Ishikawa (cell line): ENCODE measurements at regions not wholly inside any gene's neighbourhood (a gene's known extent, or its start where the extent isn't known, plus 50 kb on each side); places are given as distances from the start of the nearest gene placed in this dataset.

Experiments
- CEBPB ChIP-seq: IDR thresholded peaks from 2 replicates; pipeline ENCODE4 v1.6.1; 2012
- CREB1 ChIP-seq: IDR thresholded peaks from 2 replicates; pipeline ENCODE4 v1.6.1; 2012; ENCODE audit warnings: low read depth
- EGR1 ChIP-seq: IDR thresholded peaks from 2 replicates; pipeline ENCODE4 v1.6.1; 2012
- EP300 ChIP-seq: IDR thresholded peaks from 2 replicates; pipeline ENCODE4 v1.6.1; 2012; ENCODE audit warnings: borderline replicate concordance
- FOXM1 ChIP-seq: IDR thresholded peaks from 2 replicates; pipeline ENCODE4 v1.6.1; 2012; ENCODE audit warnings: low read depth, borderline replicate concordance
- MAX ChIP-seq: IDR thresholded peaks from 2 replicates; pipeline ENCODE4 v1.6.1; 2012
- NFIC ChIP-seq: IDR thresholded peaks from 2 replicates; pipeline ENCODE4 v1.6.1; 2012
- RAD21 ChIP-seq: IDR thresholded peaks from 2 replicates; pipeline ENCODE4 v1.6.1; 2012; ENCODE audit warnings: low read depth
- REST ChIP-seq: IDR thresholded peaks from 2 replicates; pipeline ENCODE4 v1.6.1; 2012; ENCODE audit warnings: low read depth, mild to moderate bottlenecking
- TAF1 ChIP-seq: IDR thresholded peaks from 2 replicates; pipeline ENCODE4 v1.6.1; 2012; ENCODE audit warnings: low read depth, mild to moderate bottlenecking
- TCF12 ChIP-seq: IDR thresholded peaks from 2 replicates; pipeline ENCODE4 v1.6.1; 2012; ENCODE audit warnings: low read depth
- TEAD4 ChIP-seq: IDR thresholded peaks from 2 replicates; pipeline ENCODE4 v1.6.1; 2012
- USF1 ChIP-seq: IDR thresholded peaks from 2 replicates; pipeline ENCODE4 v1.6.1; 2012
- YY1 ChIP-seq: IDR thresholded peaks from 2 replicates; pipeline ENCODE4 v1.6.1; 2012; ENCODE audit warnings: low read depth
- ZBTB7A ChIP-seq: IDR thresholded peaks from 2 replicates; pipeline ENCODE4 v1.6.1; 2012; ENCODE audit warnings: low read depth

GRCh38 chr13:73317140-73317539 is 258.3 kb downstream of the KLF5 start:
- no peak for TF ChIP-seq MAX
- TF ChIP-seq YY1: no peak
- no peak for TF ChIP-seq EGR1
- no peak for TF ChIP-seq EP300
- TF ChIP-seq REST: no peak
- no peak for TF ChIP-seq FOXM1
- TF ChIP-seq TAF1: no peak
- TF ChIP-seq CEBPB: no peak
- TF ChIP-seq USF1: no peak
- no peak for TF ChIP-seq TCF12
- no peak for TF ChIP-seq TEAD4
- TF ChIP-seq ZBTB7A: no peak
- TF ChIP-seq CREB1: no peak
- TF ChIP-seq NFIC: no peak
- no peak for TF ChIP-seq RAD21

GRCh38 chr13:73310366-73310765 is 251.6 kb downstream of the KLF5 start:
- TF ChIP-seq CREB1 (no peak), TCF12 (no peak), ZBTB7A (no peak), TEAD4 (no peak), YY1 (no peak)

- TF ChIP-seq TCF12 (no peak), TAF1 (no peak), CREB1 (no peak), USF1 (no peak), EP300 (no peak), CEBPB (no peak), NFIC (no peak), REST (no peak), TEAD4 (no peak), MAX (no peak), FOXM1 (no peak), EGR1 (no peak), YY1 (no peak), RAD21 (no peak)
Observed at GRCh38 chr13:73307481-73307880, 248.7 kb downstream of the KLF5 start.

- TF ChIP-seq ZBTB7A: no peak
- no peak for TF ChIP-seq REST
- TF ChIP-seq TEAD4: no peak
- TF ChIP-seq RAD21: no peak
- no peak for TF ChIP-seq MAX
- no peak for TF ChIP-seq EP300
- TF ChIP-seq YY1: no peak
- no peak for TF ChIP-seq CEBPB
- no peak for TF ChIP-seq TCF12
- TF ChIP-seq FOXM1: no peak
- TF ChIP-seq NFIC: no peak
- TF ChIP-seq USF1: no peak
Observed at GRCh38 chr13:73306688-73307087, 247.9 kb downstream of the KLF5 start.
